HG02943 (cell line): ENCODE measurements at regions not wholly inside any gene's neighbourhood (a gene's known extent, or its start where the extent isn't known, plus 50 kb on each side); places are given as distances from the start of the nearest gene placed in this dataset.
"Not testable (repeated sequence)": the region's sequence is repeated elsewhere in the genome, so short reads cannot be mapped to it uniquely, and the experiment has no call there.

Source experiments
- ATAC-seq: cut with Tn5 transposase; IDR thresholded peaks from one replicate; pipeline ENCODE4 v1.9.1; 2021; ENCODE audit warnings: mild to moderate bottlenecking, low read depth, moderate library complexity; ENCODE audit not compliant: unreplicated experiment

- no peak for ATAC-seq
These were observed 658.0 kb upstream of the MDGA2 start for GRCh38 chr14:48333221-48333920.

GRCh38 chr14:48331421-48331820 is 656.0 kb upstream of the MDGA2 start:
- no peak for ATAC-seq

- ATAC-seq = no peak
These were observed 650.1 kb upstream of the MDGA2 start for GRCh38 chr14:48325486-48325885.

- ATAC-seq = no peak
These were observed 648.3 kb upstream of the MDGA2 start for GRCh38 chr14:48323665-48324064.

- ATAC-seq = no peak
These were observed 644.4 kb upstream of the MDGA2 start for GRCh38 chr14:48319823-48320222.

- ATAC-seq = no peak
These were observed 629.3 kb upstream of the MDGA2 start for GRCh38 chr14:48304729-48305128.

GRCh38 chr14:48289701-48290100 is 614.3 kb upstream of the MDGA2 start:
- ATAC-seq = no peak

GRCh38 chr14:48285217-48285616 is 609.8 kb upstream of the MDGA2 start:
- not testable (repeated sequence) for ATAC-seq

- ATAC-seq = no peak
These were observed 599.9 kb upstream of the MDGA2 start for GRCh38 chr14:48275301-48275700.

GRCh38 chr14:48274826-48275225 is 599.4 kb upstream of the MDGA2 start:
- ATAC-seq = no peak

GRCh38 chr14:48267926-48268325 is 592.5 kb upstream of the MDGA2 start:
- not testable (repeated sequence) for ATAC-seq

GRCh38 chr14:48266201-48266600 is 590.8 kb upstream of the MDGA2 start:
- not testable (repeated sequence) for ATAC-seq

GRCh38 chr14:48261436-48261835 is 586.0 kb upstream of the MDGA2 start:
- ATAC-seq = no peak

GRCh38 chr14:48260394-48261295 is 585.2 kb upstream of the MDGA2 start:
- ATAC-seq = not testable (repeated sequence)

GRCh38 chr14:48259876-48260275 is 584.5 kb upstream of the MDGA2 start:
- ATAC-seq = not testable (repeated sequence)

GRCh38 chr14:48259232-48259631 is 583.8 kb upstream of the MDGA2 start:
- not testable (repeated sequence) for ATAC-seq

GRCh38 chr14:48258703-48259102 is 583.3 kb upstream of the MDGA2 start:
- ATAC-seq = not testable (repeated sequence)

- no peak for ATAC-seq
These were observed 577.6 kb upstream of the MDGA2 start for GRCh38 chr14:48253020-48253419.

- no peak for ATAC-seq
These were observed 575.9 kb upstream of the MDGA2 start for GRCh38 chr14:48251290-48251689.

GRCh38 chr14:48250575-48250974 is 575.2 kb upstream of the MDGA2 start:
- no peak for ATAC-seq

- ATAC-seq = no peak
These were observed 572.6 kb upstream of the MDGA2 start for GRCh38 chr14:48247977-48248376.

GRCh38 chr14:48243900-48244299 is 568.5 kb upstream of the MDGA2 start:
- no peak for ATAC-seq
